K562 (cell line): ENCODE measurements at regions not wholly inside any gene's neighbourhood (a gene's known extent, or its start where the extent isn't known, plus 50 kb on each side); places are given as distances from the start of the nearest gene placed in this dataset.
A peak's percentile ranks its signal among the peaks of the same experiment; 100 is the strongest.

Experiments
- ARID1B ChIP-seq: fragments of 450-650 bp; IDR thresholded peaks from 2 replicates; pipeline ENCODE4 v1.6.1; 2016; ENCODE audit warnings: antibody characterized with exemption, mild to moderate bottlenecking, inconsistent platforms
- CBFA2T2 ChIP-seq: fragments of 450-650 bp; conservative IDR thresholded peaks from 2 replicates; pipeline ENCODE4 v1.6.1; 2017; ENCODE audit warnings: mild to moderate bottlenecking
- MYC ChIP-seq, 2 experiments: fragments of 250-450 bp in 1 of 2; sonication (Bioruptor Pico) in 1 of 2; IDR thresholded peaks; 2 replicates each; pipeline versions ENCODE4 v1.5.1 to v1.6.1; 2012 to 2021; ENCODE audit warnings: low read depth in 2 of 2, borderline replicate concordance in 1 of 2, improper control_type of control experiment in 1 of 2, low read length in 1 of 2, mild to moderate bottlenecking in 1 of 2, moderate library complexity in 1 of 2
- NKRF ChIP-seq: fragments of 450-650 bp; IDR thresholded peaks from 2 replicates; pipeline ENCODE4 v1.6.1; 2016; ENCODE audit warnings: borderline replicate concordance
- NR2C1 ChIP-seq, 2 experiments: fragments of 450-650 bp; IDR thresholded peaks; 2 replicates each; pipeline ENCODE4 v1.6.1; 2017; ENCODE audit warnings: mild to moderate bottlenecking in 2 of 2, antibody characterized with exemption in 1 of 2, inconsistent platforms in 1 of 2, missing compliant biosample characterization in 1 of 2, missing genetic modification characterization in 1 of 2
- RREB1 ChIP-seq: fragments of 250-450 bp; sonication (Bioruptor Pico); IDR thresholded peaks from 2 replicates; pipeline ENCODE4 v1.4.0; 2020
- TAL1 ChIP-seq: fragments of 450-650 bp; IDR thresholded peaks from 2 replicates; pipeline ENCODE4 v1.6.1; 2016; ENCODE audit warnings: mild to moderate bottlenecking
- ZNF431 ChIP-seq: sonication (generic); formaldehyde crosslinking; IDR thresholded peaks from 2 replicates; pipeline ENCODE4 v1.8.0; 2022; ENCODE audit warnings: mild to moderate bottlenecking, missing genetic modification reagents
- ZNF696 ChIP-seq: fragments of 250-450 bp; sonication (Bioruptor Pico); conservative IDR thresholded peaks from 2 replicates; pipeline ENCODE4 v1.4.0; 2020; ENCODE audit warnings: mild to moderate bottlenecking, moderate library complexity
- ZNF76 ChIP-seq: fragments of 250-450 bp; sonication (Bioruptor Pico); IDR thresholded peaks from 2 replicates; pipeline ENCODE4 v1.4.0; 2020; ENCODE audit warnings: mild to moderate bottlenecking, moderate library complexity, borderline replicate concordance

- TF ChIP-seq RREB1 (no peak), ZNF431 (CRISPR knock-in tag) (no peak), TAL1 (no peak), MYC (IDR thresholded peaks at IDR 0.05; ENCODE audit: low read depth, low read length) (peak; percentile 29; the same call in 1 of the 2 replicates), MYC (CRISPR knock-in tag; IDR thresholded peaks at IDR 0.05; ENCODE audit: borderline replicate concordance, low read depth) (no peak), CBFA2T2 (0 out of 2 replicates have a peak, but pooled peaks have one; percentile 4), ARID1B (0 out of 2 replicates have a peak, but pooled peaks have one; percentile 13), NKRF (no peak), ZNF76 (CRISPR knock-in tag) (no peak), NR2C1 (IDR thresholded peaks at IDR 0.05) (no peak), NR2C1 (tag; IDR thresholded peaks at IDR 0.05) (no peak), ZNF696 (CRISPR knock-in tag) (no peak)
Observed at GRCh38 chr5:89275066-89275855, 392.3 kb upstream of the MEF2C start (continued).
